Brain pericyte (primary cell): ENCODE measurements at regions not wholly inside any gene's neighbourhood (a gene's known extent, or its start where the extent isn't known, plus 50 kb on each side); places are given as distances from the start of the nearest gene placed in this dataset.

Experiments used
- DNase-seq: peaks from one replicate; pipeline ENCODE4 v3.0.0-alpha.2; 2012; ENCODE audit warnings: low read depth, low spot score

GRCh38 chr12:58580095-58580494, 340.2 kb downstream of the LRIG3 start:
- DNase-seq: no peak

DNA sequence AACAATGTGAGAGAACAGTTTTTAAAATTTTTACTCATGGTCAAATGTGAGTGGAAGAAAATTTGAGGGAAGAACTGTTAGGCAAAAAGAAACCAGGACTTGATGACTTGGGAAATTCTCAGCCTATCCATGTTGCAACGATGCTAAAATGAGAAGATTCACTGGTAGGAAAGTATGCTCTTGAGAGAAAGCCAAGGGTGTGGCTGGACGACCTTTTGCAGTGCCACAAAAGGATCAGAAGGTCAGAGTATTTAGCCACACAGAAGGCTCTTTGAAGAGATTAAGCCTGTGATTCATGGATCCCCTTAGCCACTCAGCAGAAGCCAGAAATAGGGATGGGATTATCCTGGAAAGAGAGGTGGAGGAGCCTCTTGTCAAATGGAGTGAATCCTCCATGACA, 336.8 kb downstream of the LRIG3 start:
- no peak for DNase-seq

DNA sequence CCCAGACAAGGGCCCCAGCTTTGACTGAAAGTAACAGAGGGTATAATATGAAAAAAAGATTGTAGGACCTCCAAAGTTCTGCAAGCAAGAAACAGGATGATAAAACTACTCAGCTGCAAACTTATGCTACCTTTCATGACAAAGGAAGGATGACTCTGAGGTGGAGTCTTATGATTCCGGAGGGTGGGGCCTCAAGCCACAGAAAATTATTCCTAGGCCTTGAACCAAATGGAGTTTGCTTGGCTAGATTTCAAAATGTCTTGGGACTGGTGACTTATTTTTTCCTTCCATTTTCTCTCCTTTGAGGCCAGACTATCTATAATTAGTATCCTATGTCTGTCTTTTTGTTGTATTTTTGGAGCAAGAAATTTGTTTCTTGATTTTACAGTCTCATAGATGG, 336.4 kb downstream of the LRIG3 start:
- no peak for DNase-seq

- DNase-seq: no peak
Measured at GRCh38 chr12:58584880-58585279, 335.4 kb downstream of the LRIG3 start.

GRCh38 chr12:58586762-58587161, 333.5 kb downstream of the LRIG3 start:
- no peak for DNase-seq

DNA sequence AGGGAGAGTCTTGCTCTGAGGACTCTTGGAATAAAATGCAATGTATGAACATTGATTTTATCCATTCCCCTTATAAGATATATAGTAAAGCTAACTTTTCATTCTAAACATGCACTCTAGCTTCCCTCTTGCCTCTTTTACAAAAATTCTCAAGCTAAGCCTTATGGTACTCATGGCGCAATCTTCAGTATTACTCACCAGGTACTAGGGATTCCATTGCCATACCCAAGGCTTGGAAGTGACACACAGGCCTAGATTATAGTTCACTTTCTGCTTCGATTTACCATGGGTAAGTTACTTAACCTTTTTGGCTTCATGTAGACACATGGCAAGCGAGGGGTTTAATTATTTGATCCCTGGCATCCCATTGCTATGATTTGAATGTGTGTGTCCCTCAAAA, 331.5 kb downstream of the LRIG3 start:
- no peak for DNase-seq

DNA sequence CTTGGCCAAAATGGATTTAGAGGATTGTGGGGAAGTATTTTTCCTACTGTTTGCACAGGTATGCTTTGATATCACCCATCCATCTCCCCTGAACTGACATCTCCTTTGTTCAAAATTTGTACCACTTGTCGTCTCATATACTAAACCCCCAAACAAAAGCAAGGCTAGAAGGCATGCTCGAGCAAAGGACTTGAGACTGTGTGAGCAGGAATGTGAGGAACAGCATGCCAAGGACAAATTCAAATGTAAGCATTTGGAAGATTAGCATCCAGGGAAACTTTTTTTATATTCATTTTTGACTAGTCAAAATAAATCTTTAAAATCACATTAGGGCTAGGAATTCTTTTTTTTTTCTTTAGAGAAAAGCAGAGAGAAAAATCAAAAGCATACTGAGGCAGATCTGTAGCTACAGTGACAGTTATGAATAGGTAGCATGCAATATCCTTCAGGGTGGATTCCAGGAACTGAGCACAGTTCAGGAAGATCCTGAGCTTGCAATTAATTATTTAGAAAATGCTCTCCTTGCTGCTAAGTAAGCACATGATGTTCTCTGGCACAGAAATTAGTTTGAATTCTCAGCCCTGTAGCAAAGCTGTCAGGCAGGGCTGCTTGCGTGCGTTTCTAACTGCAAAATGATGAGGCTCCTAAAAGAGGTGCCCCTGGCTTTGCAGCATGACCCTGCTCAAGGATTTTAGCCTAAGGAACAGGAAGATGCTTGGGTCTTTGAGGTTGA, 327.7 kb downstream of the LRIG3 start:
- DNase-seq: no peak

DNA sequence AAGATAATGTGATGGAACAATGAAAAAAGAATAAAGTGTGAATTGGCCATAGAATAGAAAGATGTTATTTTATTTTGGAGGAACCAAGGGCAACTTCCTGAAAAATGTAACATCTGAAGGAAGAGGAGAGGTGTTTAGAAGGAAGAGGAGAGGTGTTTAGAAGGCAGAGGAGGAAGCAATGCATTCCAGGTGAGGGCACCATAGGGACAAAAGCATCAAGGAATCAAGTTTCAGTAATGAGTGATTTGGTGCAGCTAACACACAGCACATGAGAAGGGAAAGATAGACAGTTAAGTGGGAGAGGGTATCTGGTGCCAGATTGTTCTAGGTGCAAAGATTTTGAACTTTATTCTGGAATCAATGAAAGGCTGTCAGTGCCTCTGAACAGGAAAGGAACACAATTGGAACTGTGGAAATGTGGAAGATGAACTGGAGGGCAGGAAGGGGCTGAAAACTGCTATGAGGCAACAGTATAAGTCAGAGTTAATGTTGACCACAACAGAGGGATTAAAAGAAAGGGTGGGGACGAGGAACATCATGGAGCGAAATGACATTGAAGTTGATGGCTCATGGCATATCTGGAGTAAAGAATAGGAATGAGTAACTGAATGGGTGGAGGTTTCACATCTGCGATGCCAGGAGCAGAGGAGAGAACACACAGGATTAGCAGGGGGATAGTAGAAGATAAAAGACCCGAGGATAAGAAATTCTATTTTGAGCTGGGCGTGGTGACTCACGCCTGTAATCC, 326.6 kb downstream of the LRIG3 start:
- DNase-seq: no peak

DNA sequence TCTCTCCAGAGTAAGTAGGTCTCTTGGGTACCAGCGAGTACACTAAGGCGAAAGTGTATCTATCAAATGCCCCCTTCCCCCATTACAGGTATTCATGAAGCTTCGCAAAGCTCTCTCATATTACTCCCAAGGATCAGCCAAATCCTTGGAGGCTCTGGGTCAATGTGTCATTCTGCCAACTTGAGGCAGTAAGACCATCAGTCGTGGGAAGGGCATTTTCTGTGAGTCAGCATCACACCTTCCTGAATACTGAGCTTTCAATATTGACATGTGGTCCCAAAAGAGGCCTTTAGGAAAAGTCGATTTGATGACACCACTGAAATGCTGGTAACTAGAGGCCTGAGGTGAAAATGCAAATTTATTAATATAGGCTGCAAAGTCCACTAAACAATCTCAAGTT, 323.9 kb downstream of the LRIG3 start:
- DNase-seq: no peak

GRCh38 chr12:58601529-58601928, 318.8 kb downstream of the LRIG3 start:
- no peak for DNase-seq

DNA sequence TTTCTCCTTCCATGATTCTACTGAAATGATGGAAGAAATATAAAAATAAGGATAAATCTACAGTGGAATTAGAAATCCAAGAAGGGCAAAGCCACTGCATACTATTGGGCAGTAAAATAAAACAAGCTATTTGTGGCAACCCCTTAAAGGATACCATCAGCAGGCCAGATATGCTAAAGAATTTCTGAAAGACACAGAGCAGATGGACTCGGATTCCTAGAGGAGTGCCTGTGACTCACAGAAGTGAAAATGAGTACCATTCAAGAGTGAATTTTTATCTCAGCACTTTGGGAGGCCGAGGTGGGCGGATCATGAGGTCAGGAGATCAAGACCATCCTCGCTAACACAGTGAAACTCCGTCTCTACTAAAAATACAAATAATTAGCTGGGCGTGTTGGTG, 318.1 kb downstream of the LRIG3 start:
- DNase-seq: no peak

DNA sequence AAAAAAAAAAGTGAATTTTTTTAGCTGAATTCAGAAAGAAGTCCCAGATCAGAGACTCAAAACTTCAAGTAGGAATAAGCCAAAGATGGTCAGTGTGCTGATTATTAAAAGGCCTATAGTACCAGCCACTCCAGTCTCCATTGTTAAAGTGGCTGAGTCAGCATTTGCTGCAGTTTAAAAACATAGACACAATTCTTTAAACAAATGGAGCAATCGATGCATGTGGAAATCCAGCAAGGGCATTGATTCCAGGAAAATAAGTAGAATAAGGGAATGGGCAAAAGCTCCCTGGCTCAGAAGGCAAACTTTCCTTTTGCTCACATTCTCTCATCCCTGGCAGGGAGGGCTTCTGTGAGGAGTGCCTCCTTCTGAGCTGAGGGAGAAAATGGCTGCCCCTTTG, 317.6 kb downstream of the LRIG3 start:
- DNase-seq: no peak

DNA sequence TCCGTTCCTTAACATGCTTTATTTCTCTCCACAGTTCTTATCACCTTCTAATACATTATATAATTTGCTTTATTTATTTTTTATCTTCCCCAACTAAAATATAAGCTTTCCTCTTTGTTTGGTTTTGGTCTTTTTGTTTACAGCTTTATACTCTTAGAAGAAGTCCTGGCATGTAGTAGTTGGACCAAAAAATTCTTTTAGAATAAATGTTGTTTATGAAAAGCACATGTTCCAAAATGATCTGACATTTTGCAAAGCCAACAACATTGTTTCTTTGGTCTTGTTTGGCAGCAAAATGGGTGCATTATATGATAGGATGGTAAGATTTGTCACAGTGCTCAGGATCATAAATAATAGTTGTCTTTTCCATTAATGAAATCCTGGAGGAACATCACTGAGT, 312.5 kb downstream of the LRIG3 start:
- no peak for DNase-seq

DNA sequence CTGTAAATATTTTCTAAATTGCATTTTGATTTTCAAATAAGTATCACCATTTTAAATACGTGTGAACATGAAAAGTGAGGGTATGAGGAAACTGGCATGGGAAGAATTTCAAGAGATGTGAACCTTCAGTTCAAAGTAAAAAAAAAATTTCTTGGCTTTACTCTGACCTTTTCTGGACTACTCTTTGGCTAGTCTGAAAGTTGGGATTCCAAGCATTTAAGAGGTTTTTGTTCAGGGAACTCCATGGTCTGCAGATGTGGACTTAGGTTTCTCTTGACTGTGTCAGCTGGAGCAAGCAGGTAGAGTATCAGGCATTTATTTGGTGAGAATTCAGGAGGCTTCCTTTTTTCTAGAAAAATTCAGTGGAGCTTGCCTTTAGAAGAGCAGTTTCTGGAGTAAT, 311.6 kb downstream of the LRIG3 start:
- no peak for DNase-seq

DNA sequence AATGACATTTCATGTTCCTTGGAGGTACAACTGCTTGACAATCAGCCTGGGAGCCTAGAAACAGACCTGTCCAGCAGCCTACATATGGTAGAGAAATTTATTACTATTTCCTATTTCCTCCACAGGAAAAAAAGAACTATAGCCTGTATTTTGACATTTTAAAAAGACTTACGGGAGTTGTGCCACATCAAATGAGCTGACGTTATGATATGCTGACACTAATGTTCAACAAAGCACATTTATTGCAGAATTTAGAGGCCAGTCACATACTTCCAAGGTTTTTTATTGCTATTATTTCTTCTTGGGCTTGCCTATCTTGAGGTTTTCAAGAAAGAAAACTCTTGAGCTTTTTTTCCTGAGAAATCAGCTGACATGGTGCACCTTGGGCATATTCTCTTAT, 305.3 kb downstream of the LRIG3 start:
- no peak for DNase-seq

- no peak for DNase-seq
Measured at GRCh38 chr12:58615576-58615975, 304.7 kb downstream of the LRIG3 start.

DNA sequence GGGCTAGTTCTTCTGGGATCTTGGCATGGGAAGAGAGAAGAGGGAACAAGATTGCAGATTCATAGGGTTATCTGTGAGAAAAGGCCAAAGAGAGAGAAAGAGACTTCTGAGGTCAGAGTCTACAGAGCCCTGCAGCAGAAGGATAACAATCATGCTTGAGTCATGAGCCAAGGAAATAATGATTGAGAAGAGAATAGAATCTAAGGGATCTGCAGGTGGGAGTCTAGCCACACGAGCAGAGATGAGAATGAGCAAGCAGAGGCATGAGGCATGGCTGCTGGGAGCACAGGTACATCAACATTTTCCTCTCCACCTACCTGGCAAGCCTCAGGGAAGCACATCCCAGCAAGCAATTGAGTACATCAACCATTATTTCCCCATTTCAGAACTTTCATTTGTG, 303.7 kb downstream of the LRIG3 start:
- no peak for DNase-seq

- DNase-seq: no peak
Measured at GRCh38 chr12:58621126-58621525, 299.2 kb downstream of the LRIG3 start.

DNA sequence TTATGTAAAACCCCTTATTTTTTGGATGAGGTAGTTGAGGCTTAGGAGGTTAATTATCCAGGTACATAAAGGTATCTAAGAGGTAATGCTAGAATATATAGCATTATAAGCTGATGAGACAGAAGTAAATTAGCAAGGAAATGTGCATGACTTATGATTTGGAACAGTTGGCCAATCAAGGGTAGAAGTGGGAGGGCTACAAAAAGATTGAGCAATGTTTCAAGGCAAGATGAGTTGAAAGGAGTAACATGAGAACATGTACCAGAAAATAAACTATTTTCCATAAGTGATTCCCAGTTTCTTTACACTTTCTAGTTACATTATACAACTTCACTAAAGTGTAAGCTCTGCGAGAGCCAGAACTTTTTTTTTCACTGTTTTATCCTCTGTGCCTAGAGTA, 290.9 kb downstream of the LRIG3 start:
- DNase-seq: no peak

- DNase-seq: no peak
Measured at GRCh38 chr12:58633479-58633878, 286.8 kb downstream of the LRIG3 start.

DNA sequence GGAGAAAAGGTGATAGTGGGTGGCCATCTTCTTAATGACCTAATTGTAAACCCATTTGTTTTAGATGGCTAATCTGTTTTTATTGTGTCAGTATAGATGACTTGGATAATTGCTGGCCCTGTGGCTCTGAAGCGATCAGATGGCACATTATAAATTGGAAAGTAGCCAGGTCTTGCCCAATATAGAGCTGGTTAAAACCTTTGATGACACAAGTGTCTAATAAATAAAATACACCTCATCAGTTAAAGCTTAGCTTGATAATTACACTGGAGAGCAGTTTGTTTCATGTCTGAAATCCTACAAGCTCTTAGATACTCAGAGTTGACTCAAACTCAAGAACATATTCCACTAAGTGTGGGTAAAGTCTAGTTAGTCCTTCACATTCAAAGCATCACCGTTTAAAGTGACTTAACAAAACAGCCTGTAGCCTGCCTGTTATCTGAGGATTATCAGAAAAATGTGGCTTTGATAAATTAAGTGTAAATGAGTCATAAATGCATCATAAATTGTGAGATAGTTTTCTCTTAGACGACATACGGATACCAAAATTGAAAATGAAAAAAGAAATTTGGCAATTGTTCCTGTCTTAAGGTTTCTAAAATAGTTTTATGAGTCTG, 280.9 kb downstream of the LRIG3 start:
- no peak for DNase-seq

GRCh38 chr12:58640314-58640713, 280.0 kb downstream of the LRIG3 start:
- no peak for DNase-seq

DNA sequence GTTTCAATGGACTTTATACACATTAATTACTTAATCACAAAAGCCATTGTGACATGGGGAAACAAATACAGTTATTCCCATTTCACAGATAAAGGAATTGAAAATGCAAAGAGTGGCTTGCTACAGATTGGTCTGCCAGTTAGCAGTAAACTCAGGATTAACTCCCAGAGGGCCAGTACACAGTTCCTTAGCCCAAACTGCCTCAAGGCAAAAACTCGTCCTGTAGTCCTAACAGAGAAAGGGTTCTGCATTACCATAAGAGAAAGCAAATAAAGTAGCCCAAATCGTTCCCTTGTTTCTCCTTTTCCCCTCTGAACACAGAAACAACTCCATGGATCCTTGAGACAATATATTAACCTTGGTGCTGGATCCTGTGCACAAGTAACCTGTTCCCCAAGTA, 274.4 kb downstream of the LRIG3 start:
- DNase-seq: no peak
